CD14-positive monocyte (primary cell): ENCODE measurements at regions not wholly inside any gene's neighbourhood (a gene's known extent, or its start where the extent isn't known, plus 50 kb on each side); places are given as distances from the start of the nearest gene placed in this dataset.

ENCODE experiments used
- DNase-seq, 3 donors: peaks; one replicate each; pipeline ENCODE4 v3.0.0-alpha.2; 2011 to 2022
- H2AFZ ChIP-seq: 2 replicates; pipeline ENCODE4 v1.6.0; 2012; ENCODE audit warnings: mild to moderate bottlenecking, low read depth, low read length, inconsistent platforms; ENCODE audit not compliant: insufficient read depth, poor library complexity, severe bottlenecking
- H3K27ac ChIP-seq, 2 donors: 1 replicate in 1 of 2; 2 replicates in 1 of 2; pipeline ENCODE4 v1.5.1; 2012 to 2013; ENCODE audit warnings: low read length in 2 of 2, control low read depth in 1 of 2, inconsistent platforms in 1 of 2, low read depth in 1 of 2, mild to moderate bottlenecking in 1 of 2
- H3K27me3 ChIP-seq, 2 donors: one replicate each; pipeline versions ENCODE4 v1.6.0 to v1.6.1; 2011 to 2013; ENCODE audit warnings: low read length in 2 of 2; ENCODE audit not compliant: control insufficient read depth in 2 of 2, insufficient read depth in 2 of 2
- H3K36me3 ChIP-seq, 2 donors: replicated peaks in 1 of 2; 1 replicate in 1 of 2; 2 replicates in 1 of 2; pipeline versions ENCODE4 v1.5.1 to v1.6.1; 2012 to 2013; ENCODE audit warnings: low read length in 2 of 2, control low read depth in 1 of 2, inconsistent platforms in 1 of 2, mild to moderate bottlenecking in 1 of 2; ENCODE audit not compliant: insufficient read depth in 2 of 2, control insufficient read depth in 1 of 2
- H3K4me1 ChIP-seq, 2 donors: 1 replicate in 1 of 2; 2 replicates in 1 of 2; pipeline versions ENCODE4 v1.5.1 to v1.6.1; 2012 to 2013; ENCODE audit warnings: low read length in 2 of 2, control low read depth in 1 of 2, inconsistent platforms in 1 of 2, mild to moderate bottlenecking in 1 of 2, moderate library complexity in 1 of 2; ENCODE audit not compliant: insufficient read depth in 2 of 2, control insufficient read depth in 1 of 2
- H3K4me2 ChIP-seq: replicated peaks from 2 replicates; pipeline ENCODE3; 2012; ENCODE audit warnings: low read length, moderate library complexity, mild to moderate bottlenecking; ENCODE audit not compliant: poor library complexity, severe bottlenecking; ENCODE audit errors: extremely low read depth
- H3K4me3 ChIP-seq, 3 experiments: fragments of 200-600 bp in 1 of 3; sonication (generic) in 1 of 3; replicated peaks in 1 of 3; 1 replicate in 2 of 3; 2 replicates in 1 of 3; pipeline ENCODE4 v1.5.1; 2011 to 2013; ENCODE audit warnings: low read length in 3 of 3, mild to moderate bottlenecking in 3 of 3, control low read depth in 2 of 3, low read depth in 2 of 3, inconsistent platforms in 1 of 3, moderate library complexity in 1 of 3
- H3K79me2 ChIP-seq: 2 replicates; pipeline ENCODE4 v1.6.0; 2012; ENCODE audit warnings: mild to moderate bottlenecking, control low read depth, inconsistent platforms, low read length, moderate library complexity; ENCODE audit not compliant: insufficient read depth
- H3K9ac ChIP-seq: 2 replicates; pipeline ENCODE4 v1.6.0; 2017; ENCODE audit warnings: low read length, mild to moderate bottlenecking; ENCODE audit not compliant: insufficient read depth, poor library complexity, severe bottlenecking
- H3K9me3 ChIP-seq, 2 donors: replicated peaks in 1 of 2; 1 replicate in 1 of 2; 2 replicates in 1 of 2; pipeline versions ENCODE4 v1.5.1 to v1.6.1; 2012 to 2013; ENCODE audit warnings: low read length in 2 of 2, control low read depth in 1 of 2; ENCODE audit not compliant: control insufficient read depth in 1 of 2, insufficient read depth in 1 of 2
- H4K20me1 ChIP-seq: 2 replicates; pipeline ENCODE4 v1.6.0; 2012; ENCODE audit warnings: mild to moderate bottlenecking, low read length, control low read depth, moderate library complexity; ENCODE audit not compliant: insufficient read depth
- H3K27ac Mint-ChIP-seq, 7 donors: one replicate each; pipeline ENCODE4 v1.8.0; 2020; ENCODE audit warnings: mild to moderate bottlenecking in 7 of 7, mixed read lengths in 7 of 7, moderate library complexity in 6 of 7, inconsistent platforms in 2 of 7
- H3K27me3 Mint-ChIP-seq, 3 donors: one replicate each; pipeline ENCODE4 v1.8.0; 2021 to 2022; ENCODE audit warnings: low read depth in 3 of 3, mild to moderate bottlenecking in 3 of 3, mixed read lengths in 3 of 3, moderate library complexity in 3 of 3, inconsistent platforms in 1 of 3
- H3K36me3 Mint-ChIP-seq, 2 donors: one replicate each; pipeline ENCODE4 v1.8.0; 2020; ENCODE audit warnings: mixed read lengths in 2 of 2, inconsistent platforms in 1 of 2, mild to moderate bottlenecking in 1 of 2
- H3K4me1 Mint-ChIP-seq: one replicate; pipeline ENCODE4 v1.8.0; 2020; ENCODE audit warnings: mild to moderate bottlenecking, mixed read lengths
- H3K4me3 Mint-ChIP-seq, 2 donors: one replicate each; pipeline ENCODE4 v1.8.0; 2020; ENCODE audit warnings: mild to moderate bottlenecking in 2 of 2, mixed read lengths in 2 of 2, moderate library complexity in 1 of 2
- H3K9me3 Mint-ChIP-seq, 7 donors: one replicate each; pipeline ENCODE4 v1.8.0; 2020 to 2022; ENCODE audit warnings: mixed read lengths in 7 of 7, mild to moderate bottlenecking in 6 of 7, moderate library complexity in 6 of 7, inconsistent platforms in 2 of 7
- WGBS: methylation state at CpG from one replicate; pipeline ENCODE4 v1.1.5; 2013; ENCODE audit warnings: missing lambda C conversion rate; ENCODE audit not compliant: insufficient coverage; 5-methylcytosine and 5-hydroxymethylcytosine counted together
- intact Hi-C, 2 donors: fragments of 100-400 bp; cut with micrococcal nuclease; formaldehyde crosslinking; loops; one replicate each; pipeline versions ENCODE4 v1.15.0 to v1.15.1; 2023
- TF ChIP-seq, protein P1 (sequence below): fragments of 200-600 bp; IDR thresholded peaks from one replicate; pipeline ENCODE4 v1.8.0; 2022; ENCODE audit warnings: antibody characterized with exemption, mild to moderate bottlenecking

DNA sequence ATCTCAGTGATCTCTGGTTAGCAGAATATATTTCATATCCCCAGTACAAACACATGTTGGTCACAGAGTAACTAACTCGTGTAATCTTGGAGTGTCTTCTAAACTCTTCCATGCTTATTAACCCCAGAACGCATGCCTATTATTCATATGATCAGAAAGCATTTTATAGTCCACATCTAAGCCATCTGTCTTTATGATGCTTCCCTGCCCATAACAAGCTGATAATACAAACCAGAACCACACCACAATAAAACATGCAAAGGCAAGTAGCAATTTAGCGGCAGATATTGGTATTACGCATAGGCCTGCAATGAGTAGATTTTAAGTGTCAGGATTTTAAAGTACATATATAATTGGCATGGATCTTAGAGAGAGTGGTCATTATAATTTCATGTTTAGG is 120.0 kb upstream of the PRKCQ start:
- DNase-seq = no peak
- Histone ChIP-seq H3K27ac (no peak overlapping the region), H4K20me1 (no peaks in the 10 kb centered on the region), H3K27me3 (no peaks in the 10 kb centered on the region), H3K79me2 (no peaks in the 10 kb centered on the region), H3K9ac (no peak overlapping the region), H3K4me1 (no peaks in the 10 kb centered on the region), H3K9me3 (no peaks in the 10 kb centered on the region), H2AFZ (no peak overlapping the region), H3K4me2 (no peak overlapping the region), H3K4me3 (no peak overlapping the region), H3K36me3 (no peaks in the 10 kb centered on the region)
- TF ChIP-seq, protein P1, sequence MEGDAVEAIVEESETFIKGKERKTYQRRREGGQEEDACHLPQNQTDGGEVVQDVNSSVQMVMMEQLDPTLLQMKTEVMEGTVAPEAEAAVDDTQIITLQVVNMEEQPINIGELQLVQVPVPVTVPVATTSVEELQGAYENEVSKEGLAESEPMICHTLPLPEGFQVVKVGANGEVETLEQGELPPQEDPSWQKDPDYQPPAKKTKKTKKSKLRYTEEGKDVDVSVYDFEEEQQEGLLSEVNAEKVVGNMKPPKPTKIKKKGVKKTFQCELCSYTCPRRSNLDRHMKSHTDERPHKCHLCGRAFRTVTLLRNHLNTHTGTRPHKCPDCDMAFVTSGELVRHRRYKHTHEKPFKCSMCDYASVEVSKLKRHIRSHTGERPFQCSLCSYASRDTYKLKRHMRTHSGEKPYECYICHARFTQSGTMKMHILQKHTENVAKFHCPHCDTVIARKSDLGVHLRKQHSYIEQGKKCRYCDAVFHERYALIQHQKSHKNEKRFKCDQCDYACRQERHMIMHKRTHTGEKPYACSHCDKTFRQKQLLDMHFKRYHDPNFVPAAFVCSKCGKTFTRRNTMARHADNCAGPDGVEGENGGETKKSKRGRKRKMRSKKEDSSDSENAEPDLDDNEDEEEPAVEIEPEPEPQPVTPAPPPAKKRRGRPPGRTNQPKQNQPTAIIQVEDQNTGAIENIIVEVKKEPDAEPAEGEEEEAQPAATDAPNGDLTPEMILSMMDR = no peak
- H3K4me3 Mint-ChIP-seq = no peak overlapping the region
- H3K9me3 Mint-ChIP-seq = no peaks in the 10 kb centered on the region
- H3K27ac Mint-ChIP-seq = no peak overlapping the region
- H3K36me3 Mint-ChIP-seq = no peaks in the 10 kb centered on the region
- intact Hi-C loops = no loop called here
- peaks cover 0 to 6% (median 6%) of the 10 kb centered on the region in 3 donors for H3K27me3 Mint-ChIP-seq
- H3K4me1 Mint-ChIP-seq = no peaks in the 10 kb centered on the region
- WGBS = 100% methylated on average over 3 of the region's 4 CpGs

DNA sequence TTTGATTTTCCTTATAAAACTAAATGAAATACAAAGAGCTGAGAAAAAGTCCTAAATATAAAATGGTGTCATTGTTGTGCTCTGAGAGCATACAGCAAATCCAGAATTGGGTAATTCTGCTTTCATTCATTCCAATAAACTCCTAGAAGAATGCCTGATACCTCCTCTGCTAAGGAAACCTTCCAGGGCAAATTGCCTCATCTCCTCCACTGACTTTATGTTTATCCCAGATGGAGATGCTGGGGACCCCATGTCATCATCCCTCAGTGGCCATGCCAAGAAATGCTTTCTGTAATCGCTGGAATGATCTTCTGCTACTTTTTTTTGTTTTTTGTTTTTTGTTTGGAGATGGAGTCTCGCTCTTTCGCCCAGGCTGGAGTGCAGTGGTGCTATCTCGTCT is 119.3 kb upstream of the PRKCQ start:
- Mint-ChIP-seq H3K4me1 (no peaks in the 10 kb centered on the region), H3K9me3 (no peaks in the 10 kb centered on the region), H3K36me3 (no peaks in the 10 kb centered on the region), H3K27ac (no peak overlapping the region), H3K27me3 (peaks cover 0 to 6% (median 2%) of the 10 kb centered on the region in 3 donors), H3K4me3 (no peak overlapping the region)
- Histone ChIP-seq H3K9ac (no peak overlapping the region), H3K9me3 (no peaks in the 10 kb centered on the region), H4K20me1 (no peaks in the 10 kb centered on the region), H3K4me2 (no peak overlapping the region), H3K79me2 (no peaks in the 10 kb centered on the region), H3K36me3 (no peaks in the 10 kb centered on the region), H3K4me1 (no peaks in the 10 kb centered on the region), H3K27me3 (no peaks in the 10 kb centered on the region), H3K4me3 (no peak overlapping the region), H3K27ac (no peak overlapping the region), H2AFZ (no peak overlapping the region)
- 100% methylated on average over 3 of the region's 4 CpGs for WGBS
- TF ChIP-seq, protein P1 = no peak
- no peak for DNase-seq
- intact Hi-C loops = no loop called here
